Body of pancreas (tissue), 4 donors: ENCODE measurements at regions not wholly inside any gene's neighbourhood (a gene's known extent, or its start where the extent isn't known, plus 50 kb on each side); places are given as distances from the start of the nearest gene placed in this dataset.

Experiments
- POLR2A ChIP-seq, 3 donors: fragments of 450-650 bp; IDR thresholded peaks; one replicate each; pipeline ENCODE4 v1.6.1; 2016; ENCODE audit warnings: antibody characterized with exemption in 3 of 3, mild to moderate bottlenecking in 2 of 3
- TF ChIP-seq, protein P1 (sequence below), 7 experiments: fragments of 450-650 bp in 4 of 7; fragments of 200-600 bp in 3 of 7; sonication (generic) in 3 of 7; IDR thresholded peaks; one replicate each; pipeline ENCODE4 v1.5.1; 2016 to 2019; ENCODE audit warnings: antibody characterized with exemption in 7 of 7

DNA sequence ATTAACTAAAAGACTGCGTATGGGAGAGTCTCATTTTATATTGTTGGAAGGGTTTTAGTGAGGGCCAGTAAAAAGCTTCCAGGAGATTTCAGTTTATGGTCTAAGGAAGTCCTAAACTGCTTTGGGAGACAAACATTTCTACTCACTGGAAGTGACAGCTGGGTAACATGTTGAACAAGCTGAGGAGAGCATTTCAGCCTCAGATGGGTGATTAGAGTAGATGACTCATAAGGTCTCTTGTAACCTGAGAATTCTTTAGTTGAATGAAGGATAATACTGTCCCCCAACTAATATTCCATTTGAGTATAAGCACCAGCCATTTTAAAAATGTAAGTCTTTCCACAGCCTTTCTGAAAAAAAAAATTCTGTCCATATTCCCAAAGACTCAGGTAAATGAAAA lies 218.0 kb upstream of the C9orf72 start:
- no peak for TF ChIP-seq POLR2A (IDR thresholded peaks at IDR 0.05)
- TF ChIP-seq, protein P1, sequence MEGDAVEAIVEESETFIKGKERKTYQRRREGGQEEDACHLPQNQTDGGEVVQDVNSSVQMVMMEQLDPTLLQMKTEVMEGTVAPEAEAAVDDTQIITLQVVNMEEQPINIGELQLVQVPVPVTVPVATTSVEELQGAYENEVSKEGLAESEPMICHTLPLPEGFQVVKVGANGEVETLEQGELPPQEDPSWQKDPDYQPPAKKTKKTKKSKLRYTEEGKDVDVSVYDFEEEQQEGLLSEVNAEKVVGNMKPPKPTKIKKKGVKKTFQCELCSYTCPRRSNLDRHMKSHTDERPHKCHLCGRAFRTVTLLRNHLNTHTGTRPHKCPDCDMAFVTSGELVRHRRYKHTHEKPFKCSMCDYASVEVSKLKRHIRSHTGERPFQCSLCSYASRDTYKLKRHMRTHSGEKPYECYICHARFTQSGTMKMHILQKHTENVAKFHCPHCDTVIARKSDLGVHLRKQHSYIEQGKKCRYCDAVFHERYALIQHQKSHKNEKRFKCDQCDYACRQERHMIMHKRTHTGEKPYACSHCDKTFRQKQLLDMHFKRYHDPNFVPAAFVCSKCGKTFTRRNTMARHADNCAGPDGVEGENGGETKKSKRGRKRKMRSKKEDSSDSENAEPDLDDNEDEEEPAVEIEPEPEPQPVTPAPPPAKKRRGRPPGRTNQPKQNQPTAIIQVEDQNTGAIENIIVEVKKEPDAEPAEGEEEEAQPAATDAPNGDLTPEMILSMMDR (IDR thresholded peaks at IDR 0.05) = no peak
